NCI-H1694 treated with DMSO at 0.1 percent for 48 hours (cell line): ENCODE measurements at regions not wholly inside any gene's neighbourhood (a gene's known extent, or its start where the extent isn't known, plus 50 kb on each side); places are given as distances from the start of the nearest gene placed in this dataset.

Experiments
- DNase-seq: peaks from one replicate; lab custom pipeline; 2025; lab: John Stamatoyannopoulos, UW

DNA sequence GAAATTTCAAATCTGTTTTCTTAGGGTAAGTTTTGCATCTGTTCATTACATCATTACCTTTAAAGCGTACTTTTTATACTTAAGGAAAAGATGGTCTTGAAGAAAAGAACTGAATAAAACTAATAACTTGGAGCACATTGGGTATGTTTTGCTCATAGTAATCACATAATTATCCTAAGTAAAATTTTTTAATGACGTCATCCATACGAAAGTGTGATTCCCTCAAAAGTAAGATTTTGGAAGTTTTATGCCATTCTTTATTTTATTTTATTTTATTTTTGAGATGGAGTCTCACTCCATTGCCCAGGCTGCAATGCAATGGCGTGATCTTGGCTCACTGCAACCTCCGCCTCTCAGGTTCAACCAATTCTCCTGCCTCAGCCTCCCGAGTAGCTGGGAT lies 1516.6 kb upstream of the TENM3 start:
- DNase-seq, result no peak

DNA sequence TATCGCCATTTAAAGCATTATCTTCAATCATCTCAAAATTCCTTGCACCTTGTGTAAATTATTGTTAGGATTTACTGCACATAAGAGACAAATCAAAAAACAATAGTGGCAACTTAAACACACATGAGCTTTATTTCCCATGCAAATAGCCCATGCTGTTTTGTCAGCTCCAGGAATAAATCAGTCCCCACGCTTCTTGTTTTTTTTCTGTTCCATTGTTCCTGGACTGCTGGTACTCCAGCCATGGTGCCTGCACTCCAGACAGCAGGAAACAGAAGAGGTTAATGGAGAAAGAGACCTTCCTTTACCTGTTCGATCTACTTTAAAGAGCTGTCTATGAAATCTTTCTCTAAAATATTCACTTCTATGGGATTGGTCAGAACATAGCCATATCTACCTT lies 1515.7 kb upstream of the TENM3 start:
- no peak for DNase-seq

DNA sequence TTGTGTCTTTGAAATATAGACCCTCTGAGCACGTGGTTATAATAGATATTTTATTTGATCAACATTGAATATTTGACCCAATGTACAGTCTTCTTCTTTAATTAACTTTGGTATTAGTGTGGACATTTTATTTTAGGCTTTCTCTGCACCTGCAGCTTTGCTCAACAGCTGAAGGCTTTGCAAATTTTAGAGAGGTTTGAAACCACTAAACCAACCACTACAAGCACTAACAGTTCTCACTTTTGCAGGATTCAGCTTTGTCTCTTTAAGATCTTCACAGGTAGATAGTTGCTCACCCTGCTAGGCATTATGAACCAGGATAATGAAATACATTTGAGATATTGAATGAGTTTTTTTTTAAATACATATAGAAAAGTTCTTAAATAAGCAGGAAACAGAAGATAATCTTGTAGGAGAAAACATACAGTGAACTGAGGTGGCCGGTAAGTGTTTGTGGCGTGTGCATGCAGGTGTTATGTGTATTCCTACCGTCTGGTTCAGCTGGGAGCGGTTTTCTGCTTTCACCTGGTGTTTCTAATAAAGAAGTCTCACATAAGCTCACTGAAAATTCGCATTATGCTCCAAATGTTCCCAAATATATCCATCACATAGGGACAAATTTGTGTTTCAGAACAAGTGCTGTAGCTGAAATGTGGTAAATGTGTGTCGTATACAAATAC lies 1508.3 kb upstream of the TENM3 start:
- no peak for DNase-seq

DNA sequence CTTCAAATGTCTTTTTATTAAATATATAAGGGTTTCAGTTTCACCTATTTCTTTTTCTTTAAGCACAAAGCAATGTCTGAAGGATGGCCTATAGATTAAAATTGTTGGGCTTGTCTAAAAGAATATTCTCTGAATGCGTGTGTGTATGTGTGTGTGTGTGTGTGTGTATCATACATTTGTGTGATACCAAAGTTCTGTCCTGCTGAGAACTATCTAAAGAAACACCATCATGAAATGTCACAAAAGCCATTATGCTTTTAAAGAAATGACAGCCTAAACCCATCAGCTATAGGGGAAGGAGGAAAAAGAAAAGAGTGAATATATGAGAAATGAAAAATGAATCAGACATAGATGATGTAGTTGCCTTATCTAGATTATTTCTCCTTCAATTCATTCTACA lies 1501.5 kb upstream of the TENM3 start:
- no peak for DNase-seq

GRCh38 chr4:180745019-180745418 lies 1498.2 kb upstream of the TENM3 start:
- DNase-seq, result no peak

DNA sequence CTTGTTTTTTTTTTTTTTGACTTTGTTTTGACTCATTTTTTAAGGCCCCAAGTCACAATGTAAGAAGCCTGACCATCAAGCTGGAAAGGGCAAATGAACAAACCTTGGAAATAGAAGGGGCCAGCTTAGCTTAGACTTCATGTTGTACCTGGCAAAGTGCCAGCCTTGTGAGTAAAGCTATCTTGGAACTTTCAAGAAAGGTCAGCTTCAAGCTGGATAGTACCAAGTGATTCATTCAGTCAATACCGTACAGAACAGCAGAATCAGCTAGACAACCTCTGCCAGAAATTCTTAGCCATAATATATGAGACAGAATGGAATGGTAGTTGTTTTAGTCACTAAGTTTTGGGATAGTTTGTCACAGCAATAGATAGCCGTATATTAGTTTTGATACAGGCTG lies 1492.2 kb upstream of the TENM3 start:
- no peak for DNase-seq

- DNase-seq, result no peak
Measured at GRCh38 chr4:180757927-180758326, 1485.3 kb upstream of the TENM3 start.

GRCh38 chr4:180766045-180766444 lies 1477.2 kb upstream of the TENM3 start:
- no peak for DNase-seq

GRCh38 chr4:180766944-180767729 lies 1476.1 kb upstream of the TENM3 start:
- DNase-seq, result no peak

DNA sequence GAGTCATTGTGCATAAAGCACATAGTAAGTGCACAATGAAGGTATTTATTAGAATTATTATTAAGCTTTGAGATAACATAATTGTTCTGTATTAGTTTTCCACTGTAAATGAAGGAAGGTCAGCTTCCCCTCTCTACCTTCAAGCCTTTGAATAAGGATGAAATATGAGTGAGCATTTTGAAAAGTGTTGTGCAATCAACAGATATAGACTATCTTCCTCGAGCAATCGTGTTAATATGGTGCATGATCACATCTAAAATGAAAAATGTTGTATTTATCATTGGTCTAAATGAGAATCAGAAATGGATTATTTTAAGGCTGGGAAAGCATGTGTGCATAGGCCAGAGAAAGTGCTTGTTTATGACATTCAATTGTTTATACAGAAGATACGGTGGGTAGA lies 1474.6 kb upstream of the TENM3 start:
- no peak for DNase-seq

GRCh38 chr4:180769791-180770190 lies 1473.4 kb upstream of the TENM3 start:
- DNase-seq, result no peak

- no peak for DNase-seq
Measured at GRCh38 chr4:180770265-180770664, 1472.9 kb upstream of the TENM3 start.

- DNase-seq, result no peak
Measured at GRCh38 chr4:180784940-180785339, 1458.3 kb upstream of the TENM3 start.

DNA sequence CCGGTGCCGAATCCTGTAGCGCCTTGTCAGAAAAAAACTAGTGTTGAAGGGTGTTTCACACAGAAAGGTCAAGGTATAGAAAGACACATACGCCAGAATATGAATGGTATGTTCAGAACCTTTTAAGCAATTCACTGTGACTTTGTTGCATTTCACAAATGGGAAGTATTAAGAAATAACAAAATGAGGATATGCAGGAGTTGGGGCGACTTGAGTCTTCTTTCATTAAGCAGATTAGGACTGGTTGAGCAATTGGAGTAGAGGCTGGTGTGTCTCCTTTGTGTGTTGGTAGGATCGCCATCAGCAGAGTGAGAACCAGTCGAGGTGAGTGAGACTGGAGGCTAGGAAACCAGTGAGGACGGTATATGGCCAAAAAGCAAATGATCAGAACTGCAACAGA lies 1454.5 kb upstream of the TENM3 start:
- DNase-seq, result no peak

- DNase-seq, result no peak
Measured at GRCh38 chr4:180789929-180790328, 1453.3 kb upstream of the TENM3 start.

- no peak for DNase-seq
Measured at GRCh38 chr4:180790471-180790870, 1452.7 kb upstream of the TENM3 start.

GRCh38 chr4:180792541-180792940 lies 1450.7 kb upstream of the TENM3 start:
- DNase-seq, result no peak

GRCh38 chr4:180794333-180794732 lies 1448.9 kb upstream of the TENM3 start:
- DNase-seq, result no peak

GRCh38 chr4:180798036-180798577 lies 1445.1 kb upstream of the TENM3 start:
- DNase-seq, result no peak

DNA sequence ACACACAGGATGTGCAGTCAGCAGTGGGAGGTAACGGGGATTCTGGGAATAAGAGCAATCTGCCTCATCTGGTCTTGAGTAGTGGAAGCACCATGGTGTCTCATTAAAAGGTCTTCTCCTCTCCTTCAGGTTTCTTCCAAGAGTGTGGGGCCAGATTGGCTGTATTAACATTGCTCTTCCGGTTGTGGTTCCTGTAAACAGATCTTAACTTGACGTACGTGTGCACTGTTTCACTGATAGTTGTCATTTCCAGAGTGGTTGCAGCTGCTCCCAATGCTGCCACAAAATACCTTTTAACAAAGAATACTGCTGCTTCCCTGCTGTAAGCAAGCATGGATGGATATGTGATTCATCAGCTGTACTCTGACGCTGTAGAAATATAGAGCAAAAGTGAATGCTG lies 1443.4 kb upstream of the TENM3 start:
- no peak for DNase-seq

DNA sequence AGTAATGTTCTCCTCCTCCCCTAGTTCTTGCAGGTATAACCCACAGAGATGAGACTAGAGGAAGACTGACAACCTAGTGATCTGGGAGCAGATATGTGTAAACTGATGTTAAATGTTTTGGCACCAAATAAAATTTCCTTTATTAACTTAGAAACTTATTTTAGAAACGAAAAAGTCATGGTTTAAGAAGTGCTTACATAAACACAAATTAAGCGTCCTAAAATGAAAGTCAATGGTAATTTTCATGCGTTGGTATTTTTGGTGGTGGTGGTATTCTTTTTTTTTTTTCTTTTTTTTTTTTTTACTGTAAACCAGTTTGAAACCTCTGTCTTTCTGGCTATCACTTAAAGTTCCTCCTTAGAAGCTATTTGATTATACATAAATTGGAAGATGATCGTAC lies 1438.1 kb upstream of the TENM3 start:
- no peak for DNase-seq

- no peak for DNase-seq
Measured at GRCh38 chr4:180808862-180809261, 1434.3 kb upstream of the TENM3 start.

DNA sequence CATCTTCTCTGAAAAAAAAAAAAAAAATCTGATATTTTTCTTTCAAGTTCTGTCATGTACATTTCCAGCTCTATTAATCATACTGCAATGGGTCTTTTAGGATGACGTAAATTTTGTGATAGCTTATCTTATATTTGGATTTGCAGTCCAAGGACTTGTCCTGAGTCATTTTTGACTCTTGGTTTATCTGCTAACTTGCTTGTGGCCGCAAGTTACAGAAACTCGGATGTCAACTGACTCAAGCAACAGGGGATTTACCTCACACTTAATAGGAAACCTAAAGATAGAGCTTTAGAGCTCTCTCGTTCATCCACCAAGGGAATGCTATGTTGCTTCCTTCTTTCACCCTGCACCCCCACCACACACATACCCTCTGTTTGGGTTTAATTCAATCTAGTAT lies 1433.8 kb upstream of the TENM3 start:
- no peak for DNase-seq

- no peak for DNase-seq
Measured at GRCh38 chr4:180810581-180810980, 1432.6 kb upstream of the TENM3 start.
